Colon (tissue), 2 donors: ENCODE measurements at regions not wholly inside any gene's neighbourhood (a gene's known extent, or its start where the extent isn't known, plus 50 kb on each side); places are given as distances from the start of the nearest gene placed in this dataset.

Source experiments
- FAIRE-seq: peaks from 2 replicates; lab custom pipeline; 2012; peaks lifted over from hg19 to GRCh38; lab: Jason Lieb, UNC
- donor health status: control.
- donor health status: control.

GRCh38 chr3:34189133-34189532, 390.7 kb downstream of the PDCD6IP start:
- no peak for FAIRE-seq

- FAIRE-seq, result no peak
Observed at GRCh38 chr3:34196914-34197313, 398.5 kb downstream of the PDCD6IP start.

GRCh38 chr3:34198309-34198708, 399.9 kb downstream of the PDCD6IP start:
- FAIRE-seq, result no peak

GRCh38 chr3:34200576-34200975, 402.1 kb downstream of the PDCD6IP start:
- FAIRE-seq, result no peak

GRCh38 chr3:34202975-34203374, 404.5 kb downstream of the PDCD6IP start:
- FAIRE-seq, result no peak

- FAIRE-seq, result no peak
Observed at GRCh38 chr3:34203386-34203785, 405.0 kb downstream of the PDCD6IP start.

GRCh38 chr3:34207002-34207401, 408.6 kb downstream of the PDCD6IP start:
- FAIRE-seq, result no peak

GRCh38 chr3:34207806-34208205, 409.4 kb downstream of the PDCD6IP start:
- FAIRE-seq, result no peak

- no peak for FAIRE-seq
Observed at GRCh38 chr3:34212175-34212574, 413.7 kb downstream of the PDCD6IP start.

GRCh38 chr3:34212656-34213055, 414.2 kb downstream of the PDCD6IP start:
- no peak for FAIRE-seq

GRCh38 chr3:34213478-34213877, 415.0 kb downstream of the PDCD6IP start:
- no peak for FAIRE-seq

- FAIRE-seq, result no peak
Observed at GRCh38 chr3:34216711-34217335, 418.4 kb downstream of the PDCD6IP start.

GRCh38 chr3:34218706-34219385, 420.4 kb downstream of the PDCD6IP start:
- no peak for FAIRE-seq

GRCh38 chr3:34219556-34219955, 421.1 kb downstream of the PDCD6IP start:
- FAIRE-seq, result no peak

- no peak for FAIRE-seq
Observed at GRCh38 chr3:34225821-34226366, 427.5 kb downstream of the PDCD6IP start.

GRCh38 chr3:34229876-34230275, 431.4 kb downstream of the PDCD6IP start:
- no peak for FAIRE-seq

- no peak for FAIRE-seq
Observed at GRCh38 chr3:34235096-34235495, 436.7 kb downstream of the PDCD6IP start.

GRCh38 chr3:34237946-34238345, 439.5 kb downstream of the PDCD6IP start:
- FAIRE-seq, result no peak

GRCh38 chr3:34238407-34238806, 440.0 kb downstream of the PDCD6IP start:
- no peak for FAIRE-seq

GRCh38 chr3:34239287-34239686, 440.9 kb downstream of the PDCD6IP start:
- FAIRE-seq, result no peak

- peak; percentile 88 for FAIRE-seq
Observed at GRCh38 chr3:34239875-34240274, 441.4 kb downstream of the PDCD6IP start.

- FAIRE-seq, result no peak
Observed at GRCh38 chr3:34247401-34247800, 449.0 kb downstream of the PDCD6IP start.

- no peak for FAIRE-seq
Observed at GRCh38 chr3:34248352-34248751, 449.9 kb downstream of the PDCD6IP start.

- FAIRE-seq, result no peak
Observed at GRCh38 chr3:34254285-34254684, 455.9 kb downstream of the PDCD6IP start.
